GM18870 (cell line): ENCODE measurements at regions not wholly inside any gene's neighbourhood (a gene's known extent, or its start where the extent isn't known, plus 50 kb on each side); places are given as distances from the start of the nearest gene placed in this dataset.

Source experiments
- ATAC-seq: cut with Tn5 transposase; IDR thresholded peaks from one replicate; pipeline ENCODE4 v1.9.1; 2021; ENCODE audit warnings: moderate library complexity; ENCODE audit not compliant: unreplicated experiment

GRCh38 chr13:88068975-88069374, 397.8 kb downstream of the SLITRK5 start:
- ATAC-seq, result no peak

GRCh38 chr13:88071371-88071770, 400.2 kb downstream of the SLITRK5 start:
- ATAC-seq, result no peak

- no peak for ATAC-seq
Measured at GRCh38 chr13:88074794-88075510, 403.8 kb downstream of the SLITRK5 start.

DNA sequence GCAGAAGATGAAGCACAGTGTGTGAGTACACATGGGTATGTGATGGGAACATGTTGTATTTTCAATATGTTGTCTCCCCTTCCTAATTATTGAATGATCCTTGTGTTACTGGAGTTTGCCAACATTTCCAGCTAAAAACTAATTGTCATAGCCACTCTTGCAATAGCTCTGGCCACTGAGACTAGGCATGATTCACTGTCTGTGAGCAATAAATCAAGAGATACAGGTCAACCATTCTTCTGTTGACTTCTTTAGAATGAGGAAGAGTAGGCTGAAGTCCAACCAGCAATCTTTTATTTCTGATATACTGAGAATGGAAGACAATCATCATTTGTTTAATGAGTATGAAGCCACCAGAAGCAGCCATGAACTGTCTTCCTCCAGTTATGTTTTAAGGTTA, 413.9 kb downstream of the SLITRK5 start:
- no peak for ATAC-seq

- no peak for ATAC-seq
Measured at GRCh38 chr13:88086577-88086976, 415.4 kb downstream of the SLITRK5 start.

DNA sequence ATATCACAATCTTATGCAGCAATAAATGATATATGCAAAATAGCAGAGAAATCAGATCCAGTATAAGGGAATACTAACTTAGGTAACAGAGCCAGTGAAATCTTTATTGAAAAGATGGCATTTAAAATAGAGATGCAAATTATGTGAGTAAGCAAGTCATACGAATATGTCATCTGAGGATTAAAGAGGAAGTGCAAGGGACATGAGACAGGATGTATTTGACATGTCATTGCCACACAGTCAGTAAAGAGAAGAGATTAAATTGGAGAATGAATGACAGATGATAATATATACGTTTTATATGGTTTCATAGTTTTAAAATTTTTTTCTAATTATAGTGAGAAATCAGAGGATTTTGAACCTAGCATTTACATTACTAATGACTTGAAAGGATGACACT, 426.4 kb downstream of the SLITRK5 start:
- no peak for ATAC-seq

DNA sequence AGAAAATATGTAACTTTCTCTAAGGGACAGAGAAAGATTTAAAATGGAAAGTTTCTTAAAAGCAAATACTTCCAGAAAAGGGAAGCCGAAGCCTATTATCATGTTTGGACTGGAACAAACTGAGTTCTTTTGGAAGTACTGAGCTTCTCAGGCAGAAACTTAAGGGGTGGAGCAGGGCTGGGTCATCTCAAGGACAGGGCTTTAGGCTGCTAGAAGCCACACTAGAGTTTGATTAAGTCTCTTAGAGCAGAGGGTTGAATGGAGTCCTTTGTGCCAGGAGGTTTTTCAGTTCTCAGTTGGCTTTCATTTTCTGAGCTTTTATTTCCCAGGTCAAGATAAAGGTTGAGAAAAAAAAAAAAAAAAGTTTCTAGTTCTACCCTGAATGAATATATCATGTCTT, 432.7 kb downstream of the SLITRK5 start:
- no peak for ATAC-seq

DNA sequence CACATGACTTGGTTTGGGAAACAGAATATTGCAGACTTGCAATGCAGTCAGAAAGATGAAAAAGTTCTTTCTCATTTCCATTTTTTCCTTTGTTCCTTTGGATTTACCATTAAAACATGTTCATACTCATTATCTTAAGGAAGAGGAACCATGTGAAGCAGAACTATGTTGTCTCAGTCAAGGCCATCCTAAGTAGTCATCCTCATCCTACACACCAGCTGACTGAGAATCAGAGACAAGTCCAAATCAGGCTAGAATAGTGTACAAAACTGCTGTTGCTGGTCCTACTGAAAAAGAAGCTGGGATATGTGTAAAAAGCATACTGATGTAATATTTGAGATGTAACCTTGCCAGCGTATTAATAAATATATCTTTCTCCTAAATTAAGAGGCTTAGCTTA, 433.4 kb downstream of the SLITRK5 start:
- no peak for ATAC-seq

- no peak for ATAC-seq
Measured at GRCh38 chr13:88107570-88107969, 436.4 kb downstream of the SLITRK5 start.

- ATAC-seq, result no peak
Measured at GRCh38 chr13:88112526-88112925, 441.4 kb downstream of the SLITRK5 start.

DNA sequence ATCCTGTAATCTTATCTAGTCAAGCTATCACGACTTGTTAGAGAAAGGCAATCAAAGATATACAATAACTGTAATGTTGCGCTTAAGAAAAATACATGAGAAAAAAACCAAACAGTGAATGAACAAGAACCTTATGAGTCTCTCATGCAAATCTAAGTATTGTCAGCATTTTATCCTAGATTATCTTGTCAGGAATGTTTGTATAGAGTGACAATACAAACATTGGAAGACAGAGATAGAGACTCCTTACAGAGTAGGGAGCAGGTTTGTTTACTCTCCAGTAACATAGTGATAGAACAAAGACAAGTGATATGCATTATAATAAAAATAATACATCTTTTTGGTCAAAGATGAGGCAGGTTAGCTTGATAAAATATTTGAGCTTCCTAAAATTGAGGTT, 444.8 kb downstream of the SLITRK5 start:
- no peak for ATAC-seq

DNA sequence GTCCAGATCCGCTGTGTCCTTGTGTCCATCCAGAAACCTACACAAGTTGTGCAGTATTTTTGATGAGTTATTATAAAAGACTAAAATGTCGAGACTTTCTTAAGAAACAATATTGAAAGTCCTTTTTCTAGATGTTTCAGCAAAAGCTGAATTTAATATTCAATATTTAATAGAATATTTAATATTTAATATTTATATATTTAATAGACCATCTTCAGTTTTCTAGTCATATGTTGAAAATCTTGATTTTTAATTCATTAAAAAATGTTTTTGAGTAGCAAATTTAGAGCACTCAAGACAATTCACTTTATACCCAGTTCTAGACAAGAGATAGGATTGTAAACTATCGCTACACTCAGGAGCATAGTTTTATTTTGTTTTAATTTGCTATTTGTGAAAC, 447.8 kb downstream of the SLITRK5 start:
- ATAC-seq, result no peak

DNA sequence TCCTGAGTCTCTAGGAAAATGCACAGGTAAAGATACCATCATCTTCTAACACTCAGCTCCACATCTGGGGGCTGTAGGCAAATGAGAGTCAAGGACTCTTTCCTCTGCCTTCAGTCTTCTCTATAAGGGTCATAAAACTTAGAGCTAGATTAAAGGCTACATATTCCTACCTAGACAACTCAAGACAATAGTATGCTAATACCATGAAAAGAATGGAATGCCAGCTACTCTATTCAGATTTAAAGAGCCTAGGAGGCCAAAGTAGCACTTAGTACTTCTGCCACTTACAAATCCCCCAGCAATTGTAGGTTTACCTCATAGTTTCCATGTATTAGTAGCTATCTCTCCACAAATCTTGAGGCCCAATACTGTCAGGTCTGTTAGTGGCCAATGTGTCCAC, 453.0 kb downstream of the SLITRK5 start:
- no peak for ATAC-seq

- no peak for ATAC-seq
Measured at GRCh38 chr13:88125055-88125454, 453.9 kb downstream of the SLITRK5 start.

DNA sequence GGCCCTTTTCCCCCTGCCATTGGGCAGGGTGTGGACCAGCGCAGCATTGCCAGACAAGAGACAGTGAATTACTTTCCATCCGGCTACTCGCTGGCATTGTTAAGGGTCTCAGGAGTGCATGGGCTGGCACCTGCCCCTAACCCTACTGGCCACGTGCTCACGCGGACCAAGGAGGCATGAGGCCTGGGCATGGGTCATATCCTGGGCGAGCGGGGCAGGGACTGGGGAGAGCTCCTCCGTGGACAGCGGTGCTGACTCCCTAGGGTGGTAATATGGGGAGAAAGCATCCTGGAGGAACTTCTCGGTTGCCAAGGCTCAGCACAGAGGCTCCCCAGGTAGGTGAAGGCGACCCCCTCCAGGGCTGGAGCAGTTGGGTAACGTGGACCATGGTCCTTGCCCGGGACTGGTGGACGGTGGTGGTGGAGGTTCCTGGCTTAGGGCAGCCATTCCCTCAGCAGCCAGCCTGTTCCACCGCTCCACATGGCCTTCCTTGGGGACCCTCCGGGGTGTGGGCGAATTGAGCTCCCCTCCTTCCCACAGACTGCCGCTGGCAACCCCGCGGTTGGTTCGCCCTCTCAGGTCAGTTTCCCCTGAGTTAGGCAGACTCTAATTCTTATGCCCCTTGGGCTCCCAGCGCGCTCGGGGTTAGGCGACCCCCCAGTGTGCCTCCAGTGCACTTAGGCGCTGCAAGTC, 465.1 kb downstream of the SLITRK5 start:
- no peak for ATAC-seq

DNA sequence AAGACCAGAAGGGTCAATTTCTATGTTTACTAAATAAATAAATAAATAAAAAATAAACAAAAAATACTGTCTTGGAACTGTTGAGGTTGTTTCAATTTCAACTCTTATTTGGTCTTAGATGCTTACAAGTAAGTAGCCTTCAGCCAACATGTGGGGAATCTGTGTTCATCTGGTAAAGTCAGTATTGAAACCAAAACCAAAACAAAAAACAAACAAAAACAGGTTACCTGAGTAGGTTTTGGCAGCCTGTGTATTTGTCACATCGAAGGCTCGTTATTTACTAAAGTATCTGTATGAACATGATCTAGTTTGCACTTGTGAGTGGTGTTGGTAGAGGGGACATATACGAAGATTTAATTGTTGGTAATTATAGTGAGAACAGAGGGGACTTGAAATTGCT, 471.5 kb downstream of the SLITRK5 start:
- no peak for ATAC-seq

GRCh38 chr13:88144580-88144979, 473.4 kb downstream of the SLITRK5 start:
- ATAC-seq, result no peak

GRCh38 chr13:88153353-88153752, 482.2 kb downstream of the SLITRK5 start:
- no peak for ATAC-seq

GRCh38 chr13:88154001-88154400, 482.8 kb downstream of the SLITRK5 start:
- ATAC-seq, result no peak

- ATAC-seq, result no peak
Measured at GRCh38 chr13:88162076-88162702, 491.0 kb downstream of the SLITRK5 start.

GRCh38 chr13:88176231-88176630, 505.1 kb downstream of the SLITRK5 start:
- ATAC-seq, result no peak

GRCh38 chr13:88183440-88183839, 512.3 kb downstream of the SLITRK5 start:
- ATAC-seq, result no peak
